ENCODE measurements at regions not wholly inside any gene's neighbourhood (a gene's known extent, or its start where the extent isn't known, plus 50 kb on each side); places are given as distances from the start of the nearest gene placed in this dataset.

- no peak for TF ChIP-seq CTCF (IDR thresholded peaks at IDR 0.05)
- no peak overlapping the region for H3K27ac ChIP-seq
- no peak overlapping the region for H3K4me3 ChIP-seq
- ATAC-seq (ENCODE audit: insufficient number of reproducible peaks, low FRiP score, low read depth) (no peak), DNase-seq (ENCODE audit: low spot score) (no peak)
- no peaks in the 10 kb centered on the region for H3K9me3 ChIP-seq
- no peaks in the 10 kb centered on the region for H3K27me3 ChIP-seq (replicated peaks; ENCODE audit: insufficient read depth)
- no peaks in the 10 kb centered on the region for H3K36me3 ChIP-seq
- H3K4me1 ChIP-seq (ENCODE audit: control insufficient read depth in 1 of 2, low read depth in 2 of 2), result no peaks in the 10 kb centered on the region
Observed at GRCh38 chr2:45268631-45269030, 259.4 kb upstream of the SIX2 start.

GRCh38 chr2:45267062-45267792 is 258.0 kb upstream of the SIX2 start:
- Histone ChIP-seq H3K4me1 (ENCODE audit: control insufficient read depth in 1 of 2, low read depth in 2 of 2) (no peaks in the 10 kb centered on the region), H3K27ac (no peak overlapping the region), H3K36me3 (no peaks in the 10 kb centered on the region), H3K9me3 (no peaks in the 10 kb centered on the region), H3K4me3 (no peak overlapping the region), H3K27me3 (replicated peaks; ENCODE audit: insufficient read depth) (no peaks in the 10 kb centered on the region)
- ATAC-seq (ENCODE audit: insufficient number of reproducible peaks, low FRiP score, low read depth) (no peak), DNase-seq (ENCODE audit: low spot score) (no peak)
- no peak for TF ChIP-seq CTCF (IDR thresholded peaks at IDR 0.05)

GRCh38 chr2:45265336-45265735 is 256.1 kb upstream of the SIX2 start:
- H3K27ac ChIP-seq, result no peak overlapping the region
- H3K4me3 ChIP-seq, result no peak overlapping the region
- no peaks in the 10 kb centered on the region for H3K27me3 ChIP-seq (replicated peaks; ENCODE audit: insufficient read depth)
- no peaks in the 10 kb centered on the region for H3K9me3 ChIP-seq
- H3K4me1 ChIP-seq (ENCODE audit: control insufficient read depth in 1 of 2, low read depth in 2 of 2), result peaks cover 0 to 2% of the 10 kb centered on the region in 2 donors
- no peak for TF ChIP-seq CTCF (IDR thresholded peaks at IDR 0.05)
- ATAC-seq (ENCODE audit: insufficient number of reproducible peaks, low FRiP score, low read depth), result no peak
- H3K36me3 ChIP-seq, result no peaks in the 10 kb centered on the region
- no peak for DNase-seq (ENCODE audit: low spot score)

GRCh38 chr2:45264227-45265225 is 255.3 kb upstream of the SIX2 start:
- no peaks in the 10 kb centered on the region for H3K9me3 ChIP-seq
- no peak overlapping the region for H3K4me3 ChIP-seq
- H3K36me3 ChIP-seq, result no peaks in the 10 kb centered on the region
- no peaks in the 10 kb centered on the region for H3K27me3 ChIP-seq (replicated peaks; ENCODE audit: insufficient read depth)
- DNase-seq (ENCODE audit: low spot score) (no peak), ATAC-seq (ENCODE audit: insufficient number of reproducible peaks, low FRiP score, low read depth) (no peak)
- no peak for TF ChIP-seq CTCF (IDR thresholded peaks at IDR 0.05)
- H3K4me1 ChIP-seq (ENCODE audit: control insufficient read depth in 1 of 2, low read depth in 2 of 2), result peaks cover 2 to 10% of the 10 kb centered on the region in 2 donors
- no peak overlapping the region for H3K27ac ChIP-seq

- TF ChIP-seq CTCF (IDR thresholded peaks at IDR 0.05), result no peak
- Histone ChIP-seq H3K9me3 (no peaks in the 10 kb centered on the region), H3K27me3 (replicated peaks; ENCODE audit: insufficient read depth) (no peaks in the 10 kb centered on the region), H3K27ac (no peak overlapping the region), H3K4me3 (no peak overlapping the region), H3K4me1 (ENCODE audit: control insufficient read depth in 1 of 2, low read depth in 2 of 2) (peaks cover 4 to 18% of the 10 kb centered on the region in 2 donors), H3K36me3 (no peaks in the 10 kb centered on the region)
- DNase-seq (ENCODE audit: low spot score) (no peak), ATAC-seq (ENCODE audit: insufficient number of reproducible peaks, low FRiP score, low read depth) (no peak)
Observed at GRCh38 chr2:45263147-45263546, 253.9 kb upstream of the SIX2 start.

All from thoracic aorta (tissue), 2 donors.